Osteoblast (primary cell): ENCODE measurements at regions not wholly inside any gene's neighbourhood (a gene's known extent, or its start where the extent isn't known, plus 50 kb on each side); places are given as distances from the start of the nearest gene placed in this dataset.

ENCODE experiments used
- DNase-seq: peaks from one replicate; pipeline ENCODE4 v3.0.0; 2011; ENCODE audit warnings: low spot score, mixed read lengths; ENCODE audit not compliant: insufficient read length; ENCODE audit errors: missing footprints
- H2AFZ ChIP-seq: 2 replicates; pipeline ENCODE4 v1.6.0; 2011; ENCODE audit warnings: mild to moderate bottlenecking, low read length
- H3K27ac ChIP-seq: 2 replicates; pipeline ENCODE4 v1.5.1; 2011; ENCODE audit warnings: mild to moderate bottlenecking, low read depth, low read length, moderate library complexity
- H3K27me3 ChIP-seq: 2 replicates; pipeline ENCODE4 v1.6.0; 2012; ENCODE audit warnings: mild to moderate bottlenecking, control low read depth, inconsistent platforms, low read length, moderate library complexity; ENCODE audit not compliant: insufficient read depth
- H3K36me3 ChIP-seq: 2 replicates; pipeline ENCODE4 v1.5.1; 2011; ENCODE audit warnings: mild to moderate bottlenecking, low read length, control low read depth, moderate library complexity; ENCODE audit not compliant: insufficient read depth
- H3K4me1 ChIP-seq: 2 replicates; pipeline ENCODE4 v1.5.1; 2011; ENCODE audit warnings: mild to moderate bottlenecking, low read length, control low read depth, moderate library complexity; ENCODE audit not compliant: insufficient read depth
- H3K4me2 ChIP-seq: 2 replicates; pipeline ENCODE4 v1.6.0; 2011; ENCODE audit warnings: mild to moderate bottlenecking, low read length; ENCODE audit not compliant: insufficient read depth
- H3K4me3 ChIP-seq: fragments of 200-600 bp; sonication (generic); 3 replicates; pipeline ENCODE4 v1.5.1; 2012; ENCODE audit warnings: mild to moderate bottlenecking, low read length, inconsistent platforms; ENCODE audit not compliant: insufficient read depth
- H3K79me2 ChIP-seq: 2 replicates; pipeline ENCODE4 v1.6.0; 2012; ENCODE audit warnings: mild to moderate bottlenecking, low read length, control low read depth, inconsistent platforms; ENCODE audit not compliant: insufficient read depth
- H3K9me3 ChIP-seq: 2 replicates; pipeline ENCODE4 v1.5.1; 2011; ENCODE audit warnings: low read depth, low read length, control low read depth
- H4K20me1 ChIP-seq: 2 replicates; pipeline ENCODE4 v1.6.0; 2012; ENCODE audit warnings: mild to moderate bottlenecking, low read length, control low read depth; ENCODE audit not compliant: insufficient read depth
- CTCF ChIP-seq: IDR thresholded peaks from 2 replicates; pipeline ENCODE4 v1.5.1; 2011; ENCODE audit warnings: mild to moderate bottlenecking, low read depth, low read length, moderate library complexity; ENCODE audit errors: extremely low read depth

DNA sequence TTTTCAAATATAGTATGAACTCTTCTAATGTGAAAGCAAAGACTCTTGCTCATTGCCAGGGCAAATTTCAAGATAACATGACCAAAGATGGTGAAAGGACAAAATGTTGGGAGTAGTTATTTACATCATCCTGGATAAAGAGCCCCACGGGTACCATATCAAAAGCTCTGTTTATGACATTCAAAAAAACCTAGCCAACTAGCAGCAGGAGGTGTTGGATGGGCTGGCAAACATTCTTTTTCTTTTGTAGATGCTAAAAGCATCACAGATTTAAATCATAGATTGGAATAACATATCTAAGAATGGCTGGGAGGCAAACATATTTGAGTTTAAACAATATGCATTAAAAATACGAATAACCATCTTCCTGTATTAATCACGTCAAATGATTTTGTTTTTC is 153.5 kb downstream of the ICOS start:
- TF ChIP-seq CTCF, result no peak

DNA sequence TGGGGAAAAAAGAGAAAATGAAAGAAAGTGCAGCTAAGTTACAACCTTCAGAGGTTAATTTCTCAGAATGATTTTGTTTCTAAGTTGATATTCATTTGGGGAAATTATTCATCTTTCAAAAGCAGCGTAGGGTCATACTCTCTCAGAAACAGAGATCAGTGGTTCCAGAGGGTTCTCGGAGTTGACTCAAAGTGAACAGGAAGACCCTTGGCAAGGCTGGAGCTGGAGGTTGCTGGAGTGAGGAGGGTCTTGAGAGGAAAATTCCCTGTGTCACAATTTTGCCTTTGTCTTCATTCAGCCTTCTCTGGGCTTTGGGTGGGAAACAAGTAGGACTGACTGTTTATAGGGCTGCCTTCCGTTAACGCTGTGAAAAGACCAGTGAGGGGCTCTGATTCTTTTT is 168.2 kb downstream of the ICOS start:
- Histone ChIP-seq H3K4me1 (no peaks in the 10 kb centered on the region), H3K4me2 (no peak overlapping the region), H3K79me2 (no peaks in the 10 kb centered on the region), H2AFZ (no peak overlapping the region), H3K36me3 (no peaks in the 10 kb centered on the region), H3K27me3 (peaks cover 29% of the 10 kb centered on the region), H4K20me1 (no peaks in the 10 kb centered on the region), H3K27ac (no peak overlapping the region), H3K9me3 (no peaks in the 10 kb centered on the region), H3K4me3 (no peak overlapping the region)
- TF ChIP-seq CTCF, result no peak
- no peak for DNase-seq

More for the DNA sequence above, 153.5 kb downstream of the ICOS start:
- Histone ChIP-seq H3K4me1 (no peaks in the 10 kb centered on the region), H3K79me2 (no peaks in the 10 kb centered on the region), H2AFZ (no peak overlapping the region), H4K20me1 (no peaks in the 10 kb centered on the region), H3K9me3 (no peaks in the 10 kb centered on the region), H3K4me2 (no peak overlapping the region), H3K27ac (no peak overlapping the region), H3K36me3 (no peaks in the 10 kb centered on the region), H3K27me3 (no peaks in the 10 kb centered on the region), H3K4me3 (no peak overlapping the region)
- DNase-seq, result no peak

- H3K4me1 ChIP-seq, result no peaks in the 10 kb centered on the region
- peak overlapping the region; percentile 11 for H3K4me2 ChIP-seq
- H3K27ac ChIP-seq, result no peak overlapping the region
- no peaks in the 10 kb centered on the region for H3K9me3 ChIP-seq
- peaks cover 40% of the 10 kb centered on the region for H3K27me3 ChIP-seq
- no peak overlapping the region for H2AFZ ChIP-seq
- no peaks in the 10 kb centered on the region for H4K20me1 ChIP-seq
- DNase-seq, result no peak
- H3K79me2 ChIP-seq, result no peaks in the 10 kb centered on the region
- H3K4me3 ChIP-seq, result no peak overlapping the region
- no peaks in the 10 kb centered on the region for H3K36me3 ChIP-seq
- peak; percentile 13 for TF ChIP-seq CTCF
Observed at GRCh38 chr2:204108330-204108751, 171.8 kb downstream of the ICOS start.

DNA sequence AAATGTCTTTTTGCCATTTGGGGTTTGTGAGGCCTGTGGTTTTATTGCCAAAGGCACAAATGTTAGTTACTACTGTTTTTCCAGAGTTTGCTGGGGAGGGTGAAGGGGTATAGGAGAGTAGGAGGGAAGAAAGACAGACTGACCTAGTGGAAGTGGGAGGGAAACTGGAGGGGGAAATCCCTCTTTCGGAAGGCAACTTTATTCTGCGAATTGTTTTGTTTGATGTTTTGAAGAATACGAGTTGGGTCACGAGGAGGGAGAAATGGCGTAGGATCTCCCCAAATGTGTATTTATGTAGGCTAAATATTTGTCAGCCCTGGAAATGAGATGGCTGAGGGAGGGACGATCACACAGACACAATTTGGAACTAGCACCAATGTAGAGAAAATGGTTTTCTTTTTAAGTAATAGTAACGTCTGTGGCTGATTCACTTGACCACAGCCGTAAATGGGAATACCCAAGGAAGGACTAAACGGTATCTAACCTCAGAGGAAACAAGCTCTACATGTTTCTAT is 172.3 kb downstream of the ICOS start:
- Histone ChIP-seq H3K79me2 (no peaks in the 10 kb centered on the region), H2AFZ (no peak overlapping the region), H3K9me3 (no peaks in the 10 kb centered on the region), H4K20me1 (no peaks in the 10 kb centered on the region), H3K4me2 (peak overlapping the region; percentile 11), H3K36me3 (no peaks in the 10 kb centered on the region), H3K27me3 (peaks cover 38% of the 10 kb centered on the region), H3K27ac (no peak overlapping the region), H3K4me3 (no peak overlapping the region), H3K4me1 (no peaks in the 10 kb centered on the region)
- no peak for TF ChIP-seq CTCF
- DNase-seq, result no peak
